Left cardiac atrium (tissue), 4 donors: ENCODE measurements at regions not wholly inside any gene's neighbourhood (a gene's known extent, or its start where the extent isn't known, plus 50 kb on each side); places are given as distances from the start of the nearest gene placed in this dataset.

Source experiments
- ATAC-seq, 2 donors: fragments of 200-7000 bp; cut with Tn5 transposase; one replicate each; pipeline ENCODE4 v1.9.1; 2020; ENCODE audit warnings: mild to moderate bottlenecking in 2 of 2, moderate library complexity in 2 of 2
- DNase-seq: peaks from one replicate; pipeline ENCODE4 v3.0.0-alpha.2; 2020
- intact Hi-C, 2 donors: fragments of 100-400 bp; cut with DNase I; formaldehyde crosslinking; loops; one replicate each; pipeline versions ENCODE4 v1.14.1 to v1.15.1; 2022 to 2023
- donor health status: DM: no; HTN: yes; CAD: no.
- donor health status: DM: no; HTN: yes; CAD: no; lungs with severe emphysema.
- donor health status: DM: yes; HTN: yes; CAD: no.
- donor health status: Dilated cardiomyopathy.

GRCh38 chr1:200354243-200354642, 55.6 kb downstream of the ZNF281 start:
- ATAC-seq (no peak), DNase-seq (no peak)
- intact Hi-C loops, result no loop called here

DNA sequence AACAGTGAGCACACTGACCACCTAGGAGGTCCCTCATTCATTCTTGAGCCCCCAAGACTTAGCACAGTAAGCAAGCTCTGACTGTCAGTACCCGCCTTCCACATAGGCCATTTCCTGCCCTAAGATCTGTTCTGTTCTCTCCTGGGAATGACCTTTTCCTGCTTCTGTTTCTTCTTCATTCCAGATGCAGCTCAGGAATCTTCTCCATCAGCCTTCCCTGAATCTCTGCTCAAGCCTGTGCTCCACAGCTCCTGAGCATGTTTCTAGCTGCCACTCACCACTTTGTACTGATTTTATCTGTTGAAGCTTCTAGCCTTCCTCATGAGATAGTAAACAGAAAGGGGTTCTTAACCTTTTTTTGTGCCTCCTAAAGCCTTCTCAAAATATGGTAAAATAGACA, 56.6 kb downstream of the ZNF281 start:
- intact Hi-C loops, result no loop called here
- DNase-seq, result no peak
- ATAC-seq, result no peak

DNA sequence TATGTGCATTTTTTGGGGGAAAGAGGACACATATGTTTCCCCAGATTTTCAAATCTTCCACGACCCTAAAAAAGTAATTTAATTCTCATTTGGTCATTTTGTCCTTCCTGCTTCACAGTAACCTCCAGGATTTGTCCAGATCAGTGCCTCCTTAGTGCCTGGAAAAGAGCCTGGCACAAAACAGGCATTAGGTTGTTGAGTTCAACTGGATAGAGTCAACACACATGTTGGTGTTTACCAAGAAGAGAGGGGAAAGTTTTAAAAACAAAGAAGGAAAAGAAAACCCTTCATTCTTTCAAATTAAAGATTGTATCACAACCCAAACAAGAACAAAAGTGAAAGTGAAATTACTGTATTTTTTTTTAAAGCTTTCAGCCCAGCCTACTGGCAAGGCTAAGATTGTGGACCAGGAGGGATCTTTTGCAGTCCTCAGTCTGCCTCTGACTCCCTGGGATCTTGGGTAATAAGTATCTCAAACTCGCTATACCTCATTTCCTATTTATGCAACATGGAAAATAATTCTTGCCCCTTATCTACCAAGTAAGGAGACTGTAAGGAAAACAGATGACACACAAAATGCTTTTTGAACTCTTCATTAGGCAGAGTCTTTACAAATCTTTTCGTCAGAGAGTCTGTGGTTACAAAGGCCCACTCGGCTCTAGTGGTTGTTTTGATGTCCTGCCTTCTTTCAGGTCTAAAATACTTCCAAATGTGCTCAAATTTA, 57.8 kb downstream of the ZNF281 start:
- intact Hi-C loops, result no loop called here
- ATAC-seq (peak; percentile 41 to 84), DNase-seq (no peak)

GRCh38 chr1:200351425-200351824, 58.4 kb downstream of the ZNF281 start:
- DNase-seq (no peak), ATAC-seq (no peak)
- intact Hi-C loops, result no loop called here

DNA sequence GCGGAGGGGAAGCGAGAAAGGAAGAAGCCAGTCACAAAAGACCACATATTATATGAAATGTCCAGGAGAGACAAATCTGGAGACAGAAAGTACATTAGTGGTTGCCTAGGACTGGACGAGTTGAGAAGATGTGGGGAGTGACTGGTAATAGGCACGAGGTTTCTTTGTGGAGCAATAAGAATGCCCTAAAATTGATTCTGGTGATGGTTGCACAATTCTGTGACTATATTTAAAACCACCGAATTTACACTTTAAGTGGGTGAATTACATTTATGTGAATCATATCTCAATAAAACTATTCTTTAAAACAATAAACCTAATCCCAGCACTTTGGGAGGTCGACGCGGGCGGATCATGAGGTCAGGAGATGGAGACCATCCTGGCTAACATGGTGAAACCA, 63.1 kb downstream of the ZNF281 start:
- intact Hi-C loops, result no loop called here
- ATAC-seq (no peak), DNase-seq (no peak)

DNA sequence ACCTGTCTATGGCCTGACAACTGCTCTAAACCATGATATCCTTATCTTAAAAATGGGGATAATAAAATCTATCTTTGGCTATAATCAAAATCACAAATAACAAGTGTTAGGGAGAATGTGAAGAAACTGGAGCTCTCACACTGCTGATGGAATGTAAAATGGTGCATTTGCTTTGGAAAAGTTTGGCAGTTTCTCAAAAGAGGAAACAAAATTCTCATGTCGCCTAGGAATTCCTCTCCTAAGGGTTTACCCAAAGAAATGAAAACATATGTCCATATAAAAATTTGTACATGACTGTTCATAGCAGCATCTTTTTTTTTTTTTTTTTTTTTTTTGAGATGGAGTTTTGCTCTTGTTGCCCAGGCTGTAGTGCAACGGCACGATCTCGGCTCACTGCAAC, 64.3 kb downstream of the ZNF281 start:
- ATAC-seq, result no peak
- DNase-seq, result no peak
- intact Hi-C loops, result no loop called here

DNA sequence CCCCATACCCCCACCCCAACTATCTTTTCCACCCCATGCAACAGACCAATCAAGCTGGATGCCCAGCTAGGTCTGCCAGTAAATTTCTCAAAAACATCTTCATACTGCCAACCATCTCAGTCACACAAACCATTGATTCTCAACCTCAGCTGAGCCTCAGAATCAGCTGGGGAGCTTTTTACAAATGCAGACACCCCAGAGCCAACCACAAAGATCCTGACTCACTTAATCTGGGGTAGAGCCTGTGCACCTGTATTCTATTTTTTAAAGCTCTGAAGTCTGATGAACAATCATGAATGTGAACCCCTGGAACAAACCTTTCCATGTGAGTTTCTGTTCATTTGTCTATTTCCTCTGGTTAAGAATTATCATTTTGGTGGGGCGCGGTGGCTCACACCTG, 66.0 kb downstream of the ZNF281 start:
- intact Hi-C loops, result no loop called here
- ATAC-seq, result no peak
- no peak for DNase-seq

GRCh38 chr1:200342511-200343311, 67.1 kb downstream of the ZNF281 start:
- ATAC-seq, result no peak
- DNase-seq, result no peak
- intact Hi-C loops, result no loop called here

DNA sequence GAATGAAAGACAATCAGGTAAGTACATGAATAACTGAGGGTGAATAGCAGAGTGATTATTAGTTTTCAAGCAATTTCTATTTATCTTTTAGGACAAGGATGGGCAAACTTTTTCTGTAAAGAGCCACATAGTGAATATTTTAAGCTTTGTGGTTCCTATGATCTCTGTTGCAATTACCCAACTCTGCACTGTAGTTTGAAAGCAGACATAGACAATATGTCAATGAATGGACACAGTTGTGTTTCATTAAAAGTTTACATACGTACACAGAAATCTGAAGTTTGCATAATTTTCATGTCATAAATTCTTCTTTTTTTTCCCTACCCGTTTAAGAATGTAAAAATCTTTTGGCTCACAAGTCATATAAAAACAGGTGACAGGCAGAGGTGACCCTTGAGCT, 71.4 kb downstream of the ZNF281 start:
- DNase-seq (no peak), ATAC-seq (no peak)
- intact Hi-C loops, result no loop called here

GRCh38 chr1:200337831-200338230, 72.0 kb downstream of the ZNF281 start:
- intact Hi-C loops, result no loop called here
- ATAC-seq (no peak), DNase-seq (no peak)

DNA sequence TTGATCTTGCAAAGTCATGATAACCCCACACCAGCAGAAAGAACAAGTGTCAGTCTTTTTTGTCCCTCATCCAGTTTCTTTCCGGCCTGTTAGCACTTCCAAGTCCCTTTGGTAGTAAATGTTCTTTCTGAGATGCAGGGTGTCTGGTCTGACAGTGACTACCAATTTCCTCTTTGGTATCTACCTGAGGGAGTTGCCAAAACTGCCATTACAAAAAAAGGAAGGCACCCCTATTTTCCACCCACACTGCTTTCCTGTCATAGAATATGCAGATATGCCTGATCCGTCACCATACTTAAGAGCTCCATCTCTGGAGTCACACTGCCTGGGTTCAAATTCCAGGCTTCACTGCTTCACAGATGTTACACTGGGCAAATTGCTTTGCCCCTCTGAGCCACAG, 72.4 kb downstream of the ZNF281 start:
- ATAC-seq (no peak), DNase-seq (no peak)
- intact Hi-C loops, result no loop called here

- ATAC-seq (no peak), DNase-seq (no peak)
- intact Hi-C loops, result no loop called here
Observed at GRCh38 chr1:200336901-200337391, 72.9 kb downstream of the ZNF281 start.

DNA sequence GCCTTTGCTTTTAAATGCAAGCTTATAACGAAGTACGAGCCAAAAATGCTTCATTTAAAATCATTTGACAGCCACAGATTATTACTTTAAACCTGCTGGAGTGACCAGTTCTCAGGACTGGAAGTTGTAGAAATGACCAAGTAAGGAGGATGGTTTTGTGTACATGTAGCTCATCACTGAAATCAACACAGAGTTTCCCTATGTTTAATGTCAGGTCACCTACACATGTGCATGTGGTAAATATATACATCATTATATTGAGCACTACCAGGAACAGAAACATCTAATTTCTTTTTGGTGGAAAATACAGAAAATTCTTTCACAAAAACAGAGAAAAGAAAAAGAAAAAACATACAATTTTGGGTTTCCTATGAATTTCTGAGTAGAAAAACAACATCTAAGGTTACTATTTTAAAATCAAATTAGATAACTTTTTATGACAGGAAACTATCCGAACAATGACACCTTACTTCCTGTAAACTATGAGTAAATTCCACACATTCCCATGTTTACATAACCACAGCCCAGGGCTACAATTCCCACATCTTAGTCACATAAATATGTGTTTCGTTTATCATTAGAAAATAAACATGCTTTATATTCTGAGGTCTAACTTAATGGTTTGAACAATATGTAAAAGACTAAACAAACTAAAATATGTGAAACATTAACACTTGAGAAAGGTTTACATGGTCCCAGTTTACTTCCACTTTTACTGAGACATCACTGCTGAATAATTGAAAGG, 73.6 kb downstream of the ZNF281 start:
- DNase-seq, result no peak
- no peak for ATAC-seq
- intact Hi-C loops, result no loop called here

DNA sequence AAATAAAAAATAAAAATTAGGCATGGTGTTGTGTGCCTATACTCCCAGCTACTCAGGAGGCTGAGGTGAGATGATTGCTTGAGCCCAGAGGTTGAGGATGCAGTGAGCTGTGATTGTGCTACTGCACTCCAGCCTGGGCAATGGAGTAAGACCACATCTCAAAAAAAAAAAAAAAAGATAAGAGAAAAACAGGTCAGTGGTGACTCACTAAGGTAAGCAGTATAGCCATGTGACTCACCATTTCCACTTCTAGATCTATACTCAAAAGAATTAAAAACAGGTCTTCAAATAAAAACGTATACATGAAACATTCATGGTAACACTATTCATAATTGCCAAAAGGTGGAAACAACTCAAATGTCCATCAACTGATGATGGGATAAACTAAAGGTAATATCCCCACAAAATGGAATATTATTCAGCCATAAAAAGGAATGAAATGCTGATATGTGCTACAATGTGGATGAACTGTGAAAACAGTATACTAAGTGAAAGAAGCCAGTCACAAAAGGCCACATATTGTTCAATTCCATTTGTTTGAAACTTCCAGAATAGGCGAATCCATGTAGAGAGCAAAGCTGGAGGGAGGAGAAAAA, 75.1 kb downstream of the ZNF281 start:
- intact Hi-C loops, result no loop called here
- ATAC-seq (no peak), DNase-seq (no peak)

- DNase-seq (no peak), ATAC-seq (no peak)
- intact Hi-C loops, result no loop called here
Observed at GRCh38 chr1:200333329-200333728, 76.5 kb downstream of the ZNF281 start.

GRCh38 chr1:200332716-200333115, 77.1 kb downstream of the ZNF281 start:
- intact Hi-C loops, result no loop called here
- ATAC-seq, result no peak
- DNase-seq, result no peak

GRCh38 chr1:200330741-200331428, 79.0 kb downstream of the ZNF281 start:
- DNase-seq, result no peak
- no peak for ATAC-seq
- intact Hi-C loops, result no loop called here

DNA sequence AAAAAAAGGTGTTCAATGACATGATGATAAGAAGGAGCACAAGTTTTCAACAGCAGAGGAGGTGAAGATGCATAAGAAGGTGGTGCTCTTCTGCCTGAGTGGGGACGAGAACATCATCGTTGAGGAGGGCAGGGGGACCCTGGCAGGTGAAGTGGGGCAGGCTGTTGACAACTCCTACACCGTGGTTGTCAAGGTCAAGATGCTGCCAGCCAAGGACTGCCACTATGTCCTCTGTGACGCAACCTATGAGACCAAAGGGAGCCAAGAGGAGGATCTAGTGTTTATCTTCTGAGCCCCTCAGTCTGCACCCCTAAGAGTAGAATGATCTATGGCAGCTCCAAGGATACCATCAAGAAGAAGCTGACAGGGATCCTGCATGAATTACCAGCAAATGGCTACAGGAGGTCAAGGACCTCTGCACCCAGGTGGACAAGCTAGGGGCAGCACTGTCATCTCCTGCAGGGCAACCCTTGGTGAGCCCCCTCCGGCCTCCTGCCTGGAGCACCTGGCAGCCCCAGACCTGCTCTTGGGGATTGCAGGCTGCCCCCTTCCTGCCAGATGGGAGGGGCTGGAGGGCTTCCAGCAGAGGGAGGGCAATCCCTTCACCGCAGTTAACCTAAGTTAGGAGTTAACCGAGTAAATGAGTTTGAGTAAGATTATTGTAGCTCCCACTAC, 80.5 kb downstream of the ZNF281 start:
- no peak for DNase-seq
- ATAC-seq, result no peak
- intact Hi-C loops, result no loop called here

DNA sequence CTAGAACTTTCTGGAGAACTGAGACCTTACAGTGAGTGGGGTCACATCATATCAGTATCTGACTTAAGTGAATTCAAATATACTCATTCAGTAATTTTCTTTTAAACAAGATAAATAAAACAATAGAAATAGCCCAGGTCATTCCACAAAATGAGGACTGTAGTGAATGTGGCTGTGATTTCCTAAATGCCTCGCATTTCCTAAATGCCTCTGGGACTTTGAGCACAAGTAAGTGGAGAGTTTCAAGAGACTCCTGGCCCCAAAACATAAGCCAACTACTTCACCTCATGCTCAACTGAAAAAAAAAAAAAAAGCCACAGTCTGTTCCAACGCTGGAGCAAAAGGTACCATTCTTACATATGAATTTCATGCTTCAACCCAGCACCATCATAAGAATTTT, 81.5 kb downstream of the ZNF281 start:
- no peak for ATAC-seq
- DNase-seq, result no peak
- intact Hi-C loops, result no loop called here
